ENCODE measurements at regions not wholly inside any gene's neighbourhood (a gene's known extent, or its start where the extent isn't known, plus 50 kb on each side); places are given as distances from the start of the nearest gene placed in this dataset.
A peak's percentile ranks its signal among the peaks of the same experiment; 100 is the strongest.

GRCh38 chr15:62816342-62817069 is 226.0 kb upstream of the TPM1 start:
- intact Hi-C loops (cut with DNase I): no loop called here
- TF ChIP-seq, protein P1, sequence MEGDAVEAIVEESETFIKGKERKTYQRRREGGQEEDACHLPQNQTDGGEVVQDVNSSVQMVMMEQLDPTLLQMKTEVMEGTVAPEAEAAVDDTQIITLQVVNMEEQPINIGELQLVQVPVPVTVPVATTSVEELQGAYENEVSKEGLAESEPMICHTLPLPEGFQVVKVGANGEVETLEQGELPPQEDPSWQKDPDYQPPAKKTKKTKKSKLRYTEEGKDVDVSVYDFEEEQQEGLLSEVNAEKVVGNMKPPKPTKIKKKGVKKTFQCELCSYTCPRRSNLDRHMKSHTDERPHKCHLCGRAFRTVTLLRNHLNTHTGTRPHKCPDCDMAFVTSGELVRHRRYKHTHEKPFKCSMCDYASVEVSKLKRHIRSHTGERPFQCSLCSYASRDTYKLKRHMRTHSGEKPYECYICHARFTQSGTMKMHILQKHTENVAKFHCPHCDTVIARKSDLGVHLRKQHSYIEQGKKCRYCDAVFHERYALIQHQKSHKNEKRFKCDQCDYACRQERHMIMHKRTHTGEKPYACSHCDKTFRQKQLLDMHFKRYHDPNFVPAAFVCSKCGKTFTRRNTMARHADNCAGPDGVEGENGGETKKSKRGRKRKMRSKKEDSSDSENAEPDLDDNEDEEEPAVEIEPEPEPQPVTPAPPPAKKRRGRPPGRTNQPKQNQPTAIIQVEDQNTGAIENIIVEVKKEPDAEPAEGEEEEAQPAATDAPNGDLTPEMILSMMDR (IDR thresholded peaks at IDR 0.05): no peak
- TF ChIP-seq POLR2A (IDR thresholded peaks at IDR 0.05): no peak
- DNase-seq (no peak), ATAC-seq (no peak)
- WGBS, 2 donors: 19 to 32% methylated on average over 4 of the region's 4 CpGs
- Histone ChIP-seq H3K9me3 (no peaks in the 10 kb centered on the region), H3K27me3 (no peaks in the 10 kb centered on the region), H3K4me1 (peaks cover 28% of the 10 kb centered on the region), H3K4me3 (no peak overlapping the region), H3K27ac (peak overlapping the region in 3 of 4 donors; percentile 4 to 41 (median 28)), H3K36me3 (replicated peaks in 1 of 2; ENCODE audit: insufficient read depth in 1 of 2, low read depth in 2 of 2) (no peaks in the 10 kb centered on the region)

DNA sequence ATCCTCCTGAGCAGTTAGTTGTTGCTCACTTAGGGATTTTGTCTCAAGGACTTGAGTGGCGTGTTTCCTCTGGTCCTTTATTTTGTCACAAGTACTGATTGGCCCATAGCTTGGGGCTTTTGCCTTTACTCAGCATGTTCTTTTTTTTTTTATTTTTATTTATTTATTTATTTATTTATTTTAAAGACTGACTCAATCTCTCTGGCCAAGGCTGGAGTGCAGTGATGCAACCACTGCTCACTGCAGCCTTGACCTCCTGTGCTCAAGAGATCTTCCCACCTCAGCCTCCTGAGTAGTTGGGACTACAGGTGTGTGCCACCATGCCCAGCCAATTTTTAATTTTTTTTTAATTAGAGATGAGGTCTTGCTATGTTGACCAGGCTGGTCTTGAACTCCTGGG is 223.9 kb upstream of the TPM1 start:
- Histone ChIP-seq H3K36me3 (replicated peaks in 1 of 2; ENCODE audit: insufficient read depth in 1 of 2, low read depth in 2 of 2) (no peaks in the 10 kb centered on the region), H3K27ac (no peak overlapping the region), H3K4me1 (peaks cover 39% of the 10 kb centered on the region), H3K9me3 (no peaks in the 10 kb centered on the region), H3K4me3 (no peak overlapping the region), H3K27me3 (no peaks in the 10 kb centered on the region)
- WGBS, 2 donors: 100% methylated on average over 1 of the region's 1 CpG
- ATAC-seq: no peak
- intact Hi-C loops (cut with DNase I): no loop called here
- DNase-seq: no peak
- TF ChIP-seq, protein P1 (IDR thresholded peaks at IDR 0.05): no peak
- no peak for TF ChIP-seq POLR2A (IDR thresholded peaks at IDR 0.05)

GRCh38 chr15:62821384-62822131 is 221.0 kb upstream of the TPM1 start:
- DNase-seq: peak; percentile 48 to 80 (median 62)
- ATAC-seq: peak; percentile 93
- H3K4me1 ChIP-seq: peaks cover 30% of the 10 kb centered on the region
- TF ChIP-seq, protein P1 (IDR thresholded peaks at IDR 0.05): no peak
- TF ChIP-seq POLR2A (IDR thresholded peaks at IDR 0.05): peak in 2 of 3 donors; percentile 61 to 62
- H3K4me3 ChIP-seq: no peak overlapping the region
- H3K36me3 ChIP-seq (replicated peaks in 1 of 2; ENCODE audit: insufficient read depth in 1 of 2, low read depth in 2 of 2): no peaks in the 10 kb centered on the region
- no peaks in the 10 kb centered on the region for H3K9me3 ChIP-seq
- intact Hi-C loops (cut with DNase I): no loop called here
- WGBS, 2 donors: 21 to 25% methylated on average over 10 of the region's 10 CpGs
- H3K27me3 ChIP-seq: no peaks in the 10 kb centered on the region
- peak overlapping the region; percentile 72 to 92 (median 78) for H3K27ac ChIP-seq

- peak; percentile 49 for ATAC-seq
Observed at GRCh38 chr15:62822228-62822627, 220.3 kb upstream of the TPM1 start.

More at GRCh38 chr15:62822228-62822627, 220.3 kb upstream of the TPM1 start:
- no peak for TF ChIP-seq POLR2A (IDR thresholded peaks at IDR 0.05)
- TF ChIP-seq, protein P1 (IDR thresholded peaks at IDR 0.05): no peak
- H3K27ac ChIP-seq: peak overlapping the region; percentile 72 to 92 (median 78)
- intact Hi-C loops (cut with DNase I): no loop called here
- DNase-seq: peak in 3 of 4 donors; percentile 40 to 58 (median 41)
- H3K4me3 ChIP-seq: no peak overlapping the region
- peaks cover 28% of the 10 kb centered on the region for H3K4me1 ChIP-seq
- no peaks in the 10 kb centered on the region for H3K36me3 ChIP-seq (replicated peaks in 1 of 2; ENCODE audit: insufficient read depth in 1 of 2, low read depth in 2 of 2)
- H3K27me3 ChIP-seq: no peaks in the 10 kb centered on the region
- H3K9me3 ChIP-seq: no peaks in the 10 kb centered on the region
- WGBS, 2 donors: 34 to 36% methylated on average over 4 of the region's 4 CpGs

All from body of pancreas (tissue), 4 donors.